ENCODE measurements at regions not wholly inside any gene's neighbourhood (a gene's known extent, or its start where the extent isn't known, plus 50 kb on each side); places are given as distances from the start of the nearest gene placed in this dataset.

- no peaks in the 10 kb centered on the region for H3K4me1 Mint-ChIP-seq
- intact Hi-C loops (cut with micrococcal nuclease) = no loop called here
These were observed 1072.9 kb upstream of the SLIT2 start for GRCh38 chr4:19178835-19179234.

GRCh38 chr4:19177616-19178015 is 1074.1 kb upstream of the SLIT2 start:
- H3K27ac ChIP-seq (ENCODE audit: low read depth in 1 of 2, low read length in 2 of 2) = no peak overlapping the region
- no peaks in the 10 kb centered on the region for H3K4me1 ChIP-seq (ENCODE audit: control insufficient read depth in 1 of 2, insufficient read depth in 2 of 2, low read length in 2 of 2)
- H3K9me3 ChIP-seq (replicated peaks in 1 of 2; ENCODE audit: control insufficient read depth in 1 of 2, insufficient read depth in 1 of 2, low read length in 2 of 2) = no peaks in the 10 kb centered on the region
- H2AFZ ChIP-seq (ENCODE audit: insufficient read depth, low read depth, low read length, poor library complexity, severe bottlenecking) = no peak overlapping the region
- Mint-ChIP-seq H3K27ac (no peak overlapping the region), H3K4me1 (no peaks in the 10 kb centered on the region), H3K36me3 (no peaks in the 10 kb centered on the region), H3K9me3 (peaks cover 0 to 2% (median 0%) of the 10 kb centered on the region in 7 donors), H3K4me3 (no peak overlapping the region), H3K27me3 (ENCODE audit: low read depth in 3 of 3) (no peaks in the 10 kb centered on the region)
- H3K36me3 ChIP-seq (replicated peaks in 1 of 2; ENCODE audit: control insufficient read depth in 1 of 2, insufficient read depth in 2 of 2, low read length in 2 of 2) = no peaks in the 10 kb centered on the region
- no peak for DNase-seq
- no peaks in the 10 kb centered on the region for H3K79me2 ChIP-seq (ENCODE audit: insufficient read depth, low read length)
- no CpG with 5 or more reads among the region's 4 CpGs for WGBS (ENCODE audit: insufficient coverage)
- H3K4me2 ChIP-seq (replicated peaks; ENCODE audit: extremely low read depth, low read length, poor library complexity, severe bottlenecking) = no peak overlapping the region
- H3K27me3 ChIP-seq (ENCODE audit: control insufficient read depth in 2 of 2, insufficient read depth in 2 of 2, low read length in 2 of 2) = no peaks in the 10 kb centered on the region
- no peak overlapping the region for H3K4me3 ChIP-seq (replicated peaks in 1 of 3; ENCODE audit: low read depth in 2 of 3, low read length in 3 of 3)
- intact Hi-C loops (cut with micrococcal nuclease) = no loop called here
- no peak for TF ChIP-seq CTCF (IDR thresholded peaks at IDR 0.05)
- H4K20me1 ChIP-seq (ENCODE audit: insufficient read depth, low read length) = no peaks in the 10 kb centered on the region
- H3K9ac ChIP-seq (ENCODE audit: insufficient read depth, low read length, poor library complexity, severe bottlenecking) = no peak overlapping the region

More at GRCh38 chr4:19178835-19179234, 1072.9 kb upstream of the SLIT2 start:
- no CpG with 5 or more reads among the region's 2 CpGs for WGBS (ENCODE audit: insufficient coverage)
- Histone ChIP-seq H3K4me3 (replicated peaks in 1 of 3; ENCODE audit: low read depth in 2 of 3, low read length in 3 of 3) (no peak overlapping the region), H3K9me3 (replicated peaks in 1 of 2; ENCODE audit: control insufficient read depth in 1 of 2, insufficient read depth in 1 of 2, low read length in 2 of 2) (no peaks in the 10 kb centered on the region), H3K79me2 (ENCODE audit: insufficient read depth, low read length) (no peaks in the 10 kb centered on the region), H4K20me1 (ENCODE audit: insufficient read depth, low read length) (no peaks in the 10 kb centered on the region), H2AFZ (ENCODE audit: insufficient read depth, low read depth, low read length, poor library complexity, severe bottlenecking) (no peak overlapping the region), H3K4me2 (replicated peaks; ENCODE audit: extremely low read depth, low read length, poor library complexity, severe bottlenecking) (no peak overlapping the region), H3K9ac (ENCODE audit: insufficient read depth, low read length, poor library complexity, severe bottlenecking) (no peak overlapping the region), H3K4me1 (ENCODE audit: control insufficient read depth in 1 of 2, insufficient read depth in 2 of 2, low read length in 2 of 2) (no peaks in the 10 kb centered on the region), H3K27me3 (ENCODE audit: control insufficient read depth in 2 of 2, insufficient read depth in 2 of 2, low read length in 2 of 2) (no peaks in the 10 kb centered on the region), H3K27ac (ENCODE audit: low read depth in 1 of 2, low read length in 2 of 2) (no peak overlapping the region), H3K36me3 (replicated peaks in 1 of 2; ENCODE audit: control insufficient read depth in 1 of 2, insufficient read depth in 2 of 2, low read length in 2 of 2) (no peaks in the 10 kb centered on the region)
- no peak for DNase-seq
- Mint-ChIP-seq H3K36me3 (no peaks in the 10 kb centered on the region), H3K9me3 (peaks cover 0 to 2% (median 0%) of the 10 kb centered on the region in 7 donors), H3K27ac (no peak overlapping the region), H3K4me3 (no peak overlapping the region), H3K27me3 (ENCODE audit: low read depth in 3 of 3) (no peaks in the 10 kb centered on the region)
- no peak for TF ChIP-seq CTCF (IDR thresholded peaks at IDR 0.05)
